ENCODE measurements at regions not wholly inside any gene's neighbourhood (a gene's known extent, or its start where the extent isn't known, plus 50 kb on each side); places are given as distances from the start of the nearest gene placed in this dataset.
A peak's percentile ranks its signal among the peaks of the same experiment; 100 is the strongest.
"Not testable (repeated sequence)": the region's sequence is repeated elsewhere in the genome, so short reads cannot be mapped to it uniquely, and the experiment has no call there.

- TF ChIP-seq YY1 (IDR thresholded peaks at IDR 0.05; ENCODE audit: insufficient read depth, insufficient read length) (no peak), SUZ12 (IDR thresholded peaks at IDR 0.05; ENCODE audit: extremely low read depth, insufficient read depth, insufficient read length) (no peak), ZNF274 (IDR thresholded peaks at IDR 0.05; ENCODE audit: low read depth, low read length) (no peak)
- Histone ChIP-seq H3K4me1 (ENCODE audit: insufficient read depth, insufficient read length) (no peaks in the 10 kb centered on the region), H3K4me3 (ENCODE audit: insufficient read length, low read depth) (no peak overlapping the region), H3K36me3 (ENCODE audit: insufficient read depth, insufficient read length, low read length) (no peaks in the 10 kb centered on the region), H3K9me3 (ENCODE audit: insufficient read depth, low read length) (peaks cover 10% of the 10 kb centered on the region), H3K9ac (ENCODE audit: insufficient read length, low read depth) (no peak overlapping the region), H3K27me3 (ENCODE audit: insufficient read depth, insufficient read length) (no peaks in the 10 kb centered on the region)
- DNase-seq (ENCODE audit: low read depth, low spot score), result no peak
Measured at GRCh38 chr18:10094154-10094553, 180.3 kb downstream of the VAPA start.

- H3K4me3 ChIP-seq (ENCODE audit: insufficient read length, low read depth), result no peak overlapping the region
- H3K27me3 ChIP-seq (ENCODE audit: insufficient read depth, insufficient read length), result no peaks in the 10 kb centered on the region
- no peaks in the 10 kb centered on the region for H3K4me1 ChIP-seq (ENCODE audit: insufficient read depth, insufficient read length)
- no peak overlapping the region for H3K9ac ChIP-seq (ENCODE audit: insufficient read length, low read depth)
- peaks cover 10% of the 10 kb centered on the region for H3K9me3 ChIP-seq (ENCODE audit: insufficient read depth, low read length)
- no peak for TF ChIP-seq ZNF274 (IDR thresholded peaks at IDR 0.05; ENCODE audit: low read depth, low read length)
- no peak for TF ChIP-seq YY1 (IDR thresholded peaks at IDR 0.05; ENCODE audit: insufficient read depth, insufficient read length)
- no peak for TF ChIP-seq SUZ12 (IDR thresholded peaks at IDR 0.05; ENCODE audit: extremely low read depth, insufficient read depth, insufficient read length)
- DNase-seq (ENCODE audit: low read depth, low spot score), result no peak
- H3K36me3 ChIP-seq (ENCODE audit: insufficient read depth, insufficient read length, low read length), result no peaks in the 10 kb centered on the region
Measured at GRCh38 chr18:10094655-10095054, 180.8 kb downstream of the VAPA start.

GRCh38 chr18:10095356-10095755 is 181.5 kb downstream of the VAPA start:
- H3K4me1 ChIP-seq (ENCODE audit: insufficient read depth, insufficient read length), result no peaks in the 10 kb centered on the region
- TF ChIP-seq ZNF274 (IDR thresholded peaks at IDR 0.05; ENCODE audit: low read depth, low read length), result no peak
- TF ChIP-seq SUZ12 (IDR thresholded peaks at IDR 0.05; ENCODE audit: extremely low read depth, insufficient read depth, insufficient read length), result no peak
- no peak for TF ChIP-seq YY1 (IDR thresholded peaks at IDR 0.05; ENCODE audit: insufficient read depth, insufficient read length)
- DNase-seq (ENCODE audit: low read depth, low spot score), result no peak

GRCh38 chr18:10099539-10100140 is 185.8 kb downstream of the VAPA start:
- Histone ChIP-seq H3K4me1 (ENCODE audit: insufficient read depth, insufficient read length) (no peaks in the 10 kb centered on the region), H3K9ac (ENCODE audit: insufficient read length, low read depth) (no peak overlapping the region), H3K36me3 (ENCODE audit: insufficient read depth, insufficient read length, low read length) (no peaks in the 10 kb centered on the region), H3K4me3 (ENCODE audit: insufficient read length, low read depth) (no peak overlapping the region), H3K27me3 (ENCODE audit: insufficient read depth, insufficient read length) (no peaks in the 10 kb centered on the region), H3K9me3 (ENCODE audit: insufficient read depth, low read length) (0 out of 2 replicates have a peak, but pooled peaks cover 3% of the 10 kb centered on the region)
- TF ChIP-seq SUZ12 (IDR thresholded peaks at IDR 0.05; ENCODE audit: extremely low read depth, insufficient read depth, insufficient read length), result no peak
- no peak for DNase-seq (ENCODE audit: low read depth, low spot score)

More at GRCh38 chr18:10095356-10095755, 181.5 kb downstream of the VAPA start:
- H3K27me3 ChIP-seq (ENCODE audit: insufficient read depth, insufficient read length), result no peaks in the 10 kb centered on the region
- no peaks in the 10 kb centered on the region for H3K36me3 ChIP-seq (ENCODE audit: insufficient read depth, insufficient read length, low read length)
- H3K9me3 ChIP-seq (ENCODE audit: insufficient read depth, low read length), result peaks cover 10% of the 10 kb centered on the region
- no peak overlapping the region for H3K4me3 ChIP-seq (ENCODE audit: insufficient read length, low read depth)
- H3K9ac ChIP-seq (ENCODE audit: insufficient read length, low read depth), result no peak overlapping the region

GRCh38 chr18:10100196-10100595 is 186.4 kb downstream of the VAPA start:
- peaks cover 8% of the 10 kb centered on the region; the same call in 1 of the 2 replicates for H3K9me3 ChIP-seq (ENCODE audit: insufficient read depth, low read length)
- H3K4me3 ChIP-seq (ENCODE audit: insufficient read length, low read depth), result no peak overlapping the region
- H3K9ac ChIP-seq (ENCODE audit: insufficient read length, low read depth), result no peak overlapping the region
- TF ChIP-seq ZNF274 (IDR thresholded peaks at IDR 0.05; ENCODE audit: low read depth, low read length), result no peak
- no peak for TF ChIP-seq YY1 (IDR thresholded peaks at IDR 0.05; ENCODE audit: insufficient read depth, insufficient read length)
- no peak for TF ChIP-seq SUZ12 (IDR thresholded peaks at IDR 0.05; ENCODE audit: extremely low read depth, insufficient read depth, insufficient read length)
- no peak for DNase-seq (ENCODE audit: low read depth, low spot score)
- H3K4me1 ChIP-seq (ENCODE audit: insufficient read depth, insufficient read length), result no peaks in the 10 kb centered on the region
- no peaks in the 10 kb centered on the region for H3K36me3 ChIP-seq (ENCODE audit: insufficient read depth, insufficient read length, low read length)
- H3K27me3 ChIP-seq (ENCODE audit: insufficient read depth, insufficient read length), result no peaks in the 10 kb centered on the region

GRCh38 chr18:10100941-10101701 is 187.3 kb downstream of the VAPA start:
- no peak overlapping the region for H3K4me3 ChIP-seq (ENCODE audit: insufficient read length, low read depth)
- TF ChIP-seq ZNF274 (IDR thresholded peaks at IDR 0.05; ENCODE audit: low read depth, low read length) (no peak), SUZ12 (IDR thresholded peaks at IDR 0.05; ENCODE audit: extremely low read depth, insufficient read depth, insufficient read length) (no peak), YY1 (IDR thresholded peaks at IDR 0.05; ENCODE audit: insufficient read depth, insufficient read length) (no peak)
- DNase-seq (ENCODE audit: low read depth, low spot score), result peak; percentile 36

GRCh38 chr18:10101729-10102128 is 187.9 kb downstream of the VAPA start:
- Histone ChIP-seq H3K4me1 (ENCODE audit: insufficient read depth, insufficient read length) (no peaks in the 10 kb centered on the region), H3K4me3 (ENCODE audit: insufficient read length, low read depth) (no peak overlapping the region), H3K27me3 (ENCODE audit: insufficient read depth, insufficient read length) (no peaks in the 10 kb centered on the region), H3K9ac (ENCODE audit: insufficient read length, low read depth) (no peak overlapping the region), H3K36me3 (ENCODE audit: insufficient read depth, insufficient read length, low read length) (no peaks in the 10 kb centered on the region), H3K9me3 (ENCODE audit: insufficient read depth, low read length) (peaks cover 19% of the 10 kb centered on the region; the same call in 1 of the 2 replicates)
- no peak for DNase-seq (ENCODE audit: low read depth, low spot score)
- TF ChIP-seq YY1 (IDR thresholded peaks at IDR 0.05; ENCODE audit: insufficient read depth, insufficient read length), result no peak
- no peak for TF ChIP-seq SUZ12 (IDR thresholded peaks at IDR 0.05; ENCODE audit: extremely low read depth, insufficient read depth, insufficient read length)
- no peak for TF ChIP-seq ZNF274 (IDR thresholded peaks at IDR 0.05; ENCODE audit: low read depth, low read length)

More at GRCh38 chr18:10100941-10101701, 187.3 kb downstream of the VAPA start:
- no peaks in the 10 kb centered on the region for H3K4me1 ChIP-seq (ENCODE audit: insufficient read depth, insufficient read length)
- H3K36me3 ChIP-seq (ENCODE audit: insufficient read depth, insufficient read length, low read length), result no peaks in the 10 kb centered on the region
- H3K27me3 ChIP-seq (ENCODE audit: insufficient read depth, insufficient read length), result no peaks in the 10 kb centered on the region
- peaks cover 17% of the 10 kb centered on the region; the same call in 1 of the 2 replicates for H3K9me3 ChIP-seq (ENCODE audit: insufficient read depth, low read length)
- no peak overlapping the region for H3K9ac ChIP-seq (ENCODE audit: insufficient read length, low read depth)

- not testable (repeated sequence) for H3K9ac ChIP-seq (ENCODE audit: insufficient read length, low read depth); H3K36me3 ChIP-seq (ENCODE audit: insufficient read depth, insufficient read length, low read length); DNase-seq (ENCODE audit: low read depth, low spot score); H3K27me3 ChIP-seq (ENCODE audit: insufficient read depth, insufficient read length); H3K4me1 ChIP-seq (ENCODE audit: insufficient read depth, insufficient read length); H3K4me3 ChIP-seq (ENCODE audit: insufficient read length, low read depth)
- H3K9me3 ChIP-seq (ENCODE audit: insufficient read depth, low read length), result peaks cover 19% of the 10 kb centered on the region; the same call in 1 of the 2 replicates
Measured at GRCh38 chr18:10105118-10105517, 191.3 kb downstream of the VAPA start.
